Dermis blood vessel endothelial cell (primary cell): ENCODE measurements at regions not wholly inside any gene's neighbourhood (a gene's known extent, or its start where the extent isn't known, plus 50 kb on each side); places are given as distances from the start of the nearest gene placed in this dataset.
A peak's percentile ranks its signal among the peaks of the same experiment; 100 is the strongest.

Source experiments
- DNase-seq: peaks from one replicate; pipeline ENCODE4 v3.0.0; 2010

DNA sequence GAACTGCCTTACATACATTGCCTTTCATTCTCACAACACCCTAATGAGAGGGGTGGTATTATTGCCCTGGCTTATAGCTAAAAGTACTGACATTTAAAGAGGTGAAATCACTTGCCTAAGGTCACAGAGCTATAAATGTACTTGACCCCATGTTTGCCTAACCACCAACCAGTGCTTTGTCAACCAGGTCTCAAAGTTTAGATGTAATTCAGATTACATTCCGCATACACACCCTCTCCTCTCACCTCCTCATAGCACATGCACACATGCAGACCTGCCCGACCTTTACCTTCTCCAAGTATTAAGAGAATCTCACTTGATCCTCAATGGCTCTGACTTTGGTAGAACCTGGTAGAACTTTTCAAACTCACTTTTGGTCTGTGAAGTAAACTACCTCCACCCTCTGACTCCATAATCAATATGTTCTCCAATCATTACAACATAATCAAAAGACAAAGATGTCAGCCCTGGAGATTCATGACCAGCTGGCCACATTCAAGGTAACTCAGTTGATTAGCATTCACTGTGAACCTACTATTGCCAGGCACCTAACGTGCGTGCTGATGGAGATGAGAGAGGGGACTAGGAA, 63.2 kb upstream of the HES1 start:
- DNase-seq = no peak

DNA sequence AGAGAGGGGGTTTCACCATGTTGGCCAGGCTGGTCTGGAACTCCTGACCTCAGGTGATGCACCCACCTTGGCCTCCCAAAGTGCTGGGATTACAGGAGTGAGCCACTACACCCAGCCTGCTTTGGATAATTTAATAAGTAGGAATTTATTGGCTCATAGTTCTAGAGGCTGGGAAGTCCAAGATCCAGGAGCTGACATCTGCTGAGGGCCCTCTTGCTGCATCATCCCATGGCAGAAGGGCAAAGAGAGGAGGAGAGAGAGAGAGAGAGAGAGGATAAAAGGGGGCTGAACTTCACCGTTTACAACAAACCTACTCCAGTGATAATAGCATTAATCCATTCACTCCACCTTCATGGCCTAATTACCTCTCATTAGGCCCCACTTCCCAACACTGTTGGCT, 62.0 kb upstream of the HES1 start:
- DNase-seq = no peak

DNA sequence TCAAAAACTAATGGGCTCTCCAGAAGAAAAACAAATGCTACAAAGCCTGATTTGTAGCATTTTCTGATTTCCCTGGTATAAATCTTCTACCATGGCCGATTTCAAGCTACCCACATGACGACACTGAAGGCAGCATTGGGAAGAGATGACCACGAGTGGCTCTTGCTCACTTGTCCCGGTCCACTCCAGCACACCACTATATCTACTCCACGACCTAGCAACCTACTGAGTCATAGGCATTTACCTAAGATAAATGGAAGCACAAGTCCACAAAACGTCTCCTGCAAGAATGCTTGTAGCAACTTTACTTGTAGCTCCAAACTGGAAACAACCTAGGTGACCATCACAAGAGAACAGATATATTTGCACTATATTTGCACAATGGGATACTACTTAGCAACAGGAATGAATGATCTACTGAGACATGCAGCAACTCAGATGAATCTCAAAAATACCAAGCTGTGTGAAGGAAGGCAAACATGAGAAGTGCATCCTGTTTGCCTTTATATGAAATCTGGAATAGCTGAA, 60.8 kb upstream of the HES1 start:
- DNase-seq = no peak

DNA sequence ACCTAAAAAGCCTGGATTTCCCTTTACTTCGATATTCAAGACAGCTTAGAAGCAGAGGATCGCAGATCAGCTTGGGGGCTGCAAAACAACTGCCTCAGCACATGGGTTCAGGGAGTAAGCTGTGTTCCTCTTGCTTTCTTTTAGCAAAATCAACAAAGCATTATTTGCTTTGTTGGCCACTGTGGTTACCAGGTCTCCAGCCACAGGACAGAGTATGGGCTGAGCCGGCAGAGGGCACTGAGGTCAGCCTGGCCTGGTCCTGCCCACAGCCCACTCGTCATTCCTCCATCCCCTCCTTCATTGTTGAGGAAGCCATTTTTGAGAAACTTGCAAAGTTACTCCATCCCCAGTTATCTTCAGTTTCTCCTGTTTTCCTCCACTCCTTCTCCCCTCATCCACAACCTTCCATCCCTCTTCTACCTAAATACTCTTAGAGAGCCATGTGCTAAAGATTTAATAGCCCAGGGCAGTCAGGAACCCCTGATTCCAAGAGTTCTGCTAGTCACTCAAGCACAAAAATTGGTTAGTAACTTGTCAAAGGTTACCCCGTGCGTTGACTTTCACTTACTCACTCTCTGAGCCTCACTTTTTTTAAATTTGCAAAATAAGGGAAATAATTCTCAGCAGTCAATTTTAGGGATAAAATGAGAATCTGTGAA, 60.0 kb upstream of the HES1 start:
- peak; percentile 41 for DNase-seq

DNA sequence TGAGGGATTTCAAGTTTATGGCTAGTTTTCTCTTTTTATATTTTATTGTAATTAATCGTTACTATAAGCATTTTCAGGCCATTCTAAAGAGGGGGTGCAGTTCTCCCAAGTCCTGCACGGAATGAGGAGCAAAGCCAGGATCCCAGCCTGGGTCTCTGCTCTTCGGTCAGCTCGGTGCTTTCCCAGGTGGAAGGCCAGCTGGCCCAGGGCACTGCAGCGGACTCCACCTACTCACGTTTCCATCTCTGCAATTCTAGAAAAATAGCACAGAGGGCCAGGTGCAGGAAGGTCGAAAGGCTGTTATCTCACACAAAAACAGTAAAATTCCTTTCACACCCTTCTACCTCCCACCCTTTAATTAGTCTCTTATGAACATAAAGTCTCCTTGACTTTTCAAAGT, 59.5 kb upstream of the HES1 start:
- DNase-seq = no peak

DNA sequence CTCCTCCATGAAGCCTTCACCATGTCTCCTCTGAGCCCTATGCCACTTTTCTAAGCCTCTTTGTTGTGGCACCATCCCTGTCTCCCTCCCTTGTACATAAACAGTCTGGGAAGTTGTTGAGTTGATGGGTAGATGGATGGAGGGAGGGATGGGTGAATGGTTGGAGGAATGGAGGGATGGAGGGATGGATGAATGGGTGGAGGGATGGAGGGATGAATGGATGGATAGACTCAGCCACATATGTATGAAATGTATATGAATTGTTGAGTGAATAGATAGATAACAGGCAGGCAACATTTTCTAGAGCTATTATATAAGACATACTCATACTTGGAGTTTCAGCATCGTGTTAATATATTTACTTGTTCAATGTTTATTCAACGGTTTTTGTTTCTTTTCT, 58.3 kb upstream of the HES1 start:
- DNase-seq = no peak

DNA sequence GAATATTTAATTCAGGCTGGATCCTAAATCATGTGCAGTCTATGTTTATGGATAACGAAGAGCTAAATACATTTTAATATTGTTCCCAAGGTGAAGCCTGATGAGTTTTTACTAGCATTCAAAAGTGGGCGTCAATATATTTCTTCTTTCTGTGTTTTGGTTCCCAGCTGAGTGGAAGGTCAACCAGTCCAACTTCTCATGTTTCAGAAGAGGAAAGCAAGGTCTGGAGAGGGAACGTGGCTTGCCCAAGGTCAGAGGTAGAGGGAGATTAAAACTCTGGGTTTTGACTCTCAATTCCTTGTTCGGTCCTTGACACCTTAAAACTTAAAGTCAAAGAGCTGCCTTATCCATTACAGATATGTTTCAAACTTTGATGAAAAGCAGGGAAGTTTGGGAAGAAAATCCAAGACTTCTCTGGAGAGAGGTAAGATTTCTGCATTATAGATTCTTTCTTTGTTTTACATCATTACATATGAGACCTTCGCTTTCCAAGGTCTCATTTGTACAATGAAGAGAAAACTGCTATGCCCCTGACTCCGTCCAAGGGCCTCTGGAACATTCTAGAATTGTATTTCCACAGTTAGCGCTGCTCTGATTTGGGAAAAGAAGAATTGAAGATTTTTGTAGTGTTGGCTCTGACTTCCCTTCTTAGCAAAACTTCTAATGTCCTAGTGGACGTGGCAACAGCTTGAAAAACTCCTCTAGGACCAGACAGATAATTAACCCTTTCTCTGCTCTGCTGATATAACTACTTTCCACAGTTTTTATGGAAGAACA, 57.7 kb upstream of the HES1 start:
- DNase-seq = no peak

DNA sequence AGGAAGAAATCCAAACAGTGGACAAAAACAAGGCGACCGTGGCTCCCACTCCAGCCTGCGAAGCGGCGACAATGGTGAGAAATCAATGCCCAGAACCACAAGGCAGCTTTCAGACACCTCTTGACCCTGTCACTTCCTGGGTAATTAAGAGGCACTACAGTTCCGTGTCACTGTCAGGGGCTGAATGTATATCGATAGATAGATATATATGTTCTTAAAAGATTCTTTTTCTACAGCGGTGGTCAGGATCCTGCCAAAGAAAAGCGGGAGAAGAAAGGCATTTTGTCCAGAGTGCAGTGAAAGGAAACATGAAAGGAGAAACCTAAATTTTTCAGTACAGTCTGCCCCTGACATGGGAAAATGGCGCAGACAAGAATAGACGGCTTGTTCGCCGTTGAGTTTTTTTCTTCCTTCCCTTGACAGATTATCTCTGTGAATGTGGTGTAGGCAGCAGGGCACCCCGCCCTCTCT, 56.2 kb upstream of the HES1 start:
- no peak for DNase-seq

DNA sequence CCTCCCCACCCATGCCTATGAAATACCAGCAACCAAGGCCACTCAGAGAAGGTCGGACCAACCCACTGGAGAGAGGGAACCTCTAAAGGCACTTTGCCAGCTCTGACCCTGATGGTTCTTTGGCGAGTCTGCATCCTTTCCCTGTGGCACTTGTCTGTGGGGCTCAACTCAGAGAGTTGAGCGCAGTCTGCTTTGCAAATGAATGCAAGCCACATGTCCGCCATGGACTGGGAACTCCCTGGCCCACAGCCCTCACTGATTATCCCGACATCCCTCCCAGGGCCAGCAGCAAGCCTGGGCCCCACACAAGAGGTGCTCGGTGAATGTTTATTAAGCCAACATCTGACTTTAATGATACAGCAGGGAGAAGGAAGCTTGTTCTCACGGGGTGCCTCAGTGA, 55.5 kb upstream of the HES1 start:
- DNase-seq = no peak

DNA sequence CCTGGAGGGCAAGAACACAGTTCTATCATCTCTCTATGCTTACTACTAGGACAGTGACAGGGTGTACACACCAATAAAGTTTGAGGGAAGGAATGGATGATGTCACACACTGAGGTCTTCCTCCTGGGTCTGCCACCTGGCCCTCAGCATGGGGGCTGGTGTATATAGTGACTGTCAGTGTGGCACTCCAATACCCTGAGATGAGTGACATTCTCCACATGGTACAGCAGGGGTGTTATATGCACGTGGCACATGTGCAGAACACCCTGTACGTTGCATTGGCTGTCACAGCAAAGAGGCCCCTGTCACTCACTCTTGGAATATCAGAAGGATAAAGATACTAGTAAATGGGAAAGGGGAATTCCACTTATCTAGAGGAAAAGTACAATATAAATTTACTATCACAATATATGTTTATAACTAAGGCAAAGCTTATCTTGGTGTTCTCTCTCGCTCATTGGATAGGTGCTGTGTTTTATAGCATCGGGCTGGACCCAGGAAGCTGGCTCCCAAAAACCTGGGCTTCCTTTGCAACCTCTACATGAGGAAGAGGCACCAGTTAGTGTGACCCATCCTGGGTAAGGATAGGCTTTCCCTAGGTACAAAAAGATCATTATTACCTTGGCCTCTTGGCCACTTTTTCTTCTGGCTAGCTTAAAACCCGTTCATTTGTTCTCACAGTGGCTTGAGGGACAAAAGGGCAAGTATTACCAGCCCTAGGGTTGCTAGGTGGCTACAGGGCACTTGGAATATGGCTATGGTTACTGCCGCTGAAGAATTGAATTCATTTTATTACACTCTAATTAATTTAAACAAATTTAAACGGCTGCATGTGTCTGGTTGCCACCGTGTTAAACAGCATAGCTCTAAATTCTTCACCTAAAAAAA, 54.8 kb upstream of the HES1 start:
- DNase-seq = no peak

DNA sequence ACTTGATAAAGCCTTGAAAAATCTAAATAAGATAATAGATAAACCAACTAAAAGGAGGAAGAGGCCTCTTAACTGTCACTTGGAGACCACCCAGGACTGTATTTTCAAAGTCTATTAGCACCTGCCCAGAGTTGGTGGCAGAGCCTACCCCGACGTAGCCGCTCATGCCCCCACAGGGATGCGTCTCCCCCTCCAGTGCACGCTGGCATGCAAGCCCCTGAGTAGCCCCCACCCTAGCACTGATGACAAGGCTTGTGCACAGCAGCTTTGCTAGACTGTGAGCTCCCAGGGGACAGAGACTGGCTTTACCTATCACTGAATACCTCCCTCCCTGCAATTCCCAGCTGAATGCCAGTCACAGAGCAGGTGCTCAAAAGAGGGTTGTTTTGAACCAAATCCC, 54.1 kb upstream of the HES1 start:
- no peak for DNase-seq

DNA sequence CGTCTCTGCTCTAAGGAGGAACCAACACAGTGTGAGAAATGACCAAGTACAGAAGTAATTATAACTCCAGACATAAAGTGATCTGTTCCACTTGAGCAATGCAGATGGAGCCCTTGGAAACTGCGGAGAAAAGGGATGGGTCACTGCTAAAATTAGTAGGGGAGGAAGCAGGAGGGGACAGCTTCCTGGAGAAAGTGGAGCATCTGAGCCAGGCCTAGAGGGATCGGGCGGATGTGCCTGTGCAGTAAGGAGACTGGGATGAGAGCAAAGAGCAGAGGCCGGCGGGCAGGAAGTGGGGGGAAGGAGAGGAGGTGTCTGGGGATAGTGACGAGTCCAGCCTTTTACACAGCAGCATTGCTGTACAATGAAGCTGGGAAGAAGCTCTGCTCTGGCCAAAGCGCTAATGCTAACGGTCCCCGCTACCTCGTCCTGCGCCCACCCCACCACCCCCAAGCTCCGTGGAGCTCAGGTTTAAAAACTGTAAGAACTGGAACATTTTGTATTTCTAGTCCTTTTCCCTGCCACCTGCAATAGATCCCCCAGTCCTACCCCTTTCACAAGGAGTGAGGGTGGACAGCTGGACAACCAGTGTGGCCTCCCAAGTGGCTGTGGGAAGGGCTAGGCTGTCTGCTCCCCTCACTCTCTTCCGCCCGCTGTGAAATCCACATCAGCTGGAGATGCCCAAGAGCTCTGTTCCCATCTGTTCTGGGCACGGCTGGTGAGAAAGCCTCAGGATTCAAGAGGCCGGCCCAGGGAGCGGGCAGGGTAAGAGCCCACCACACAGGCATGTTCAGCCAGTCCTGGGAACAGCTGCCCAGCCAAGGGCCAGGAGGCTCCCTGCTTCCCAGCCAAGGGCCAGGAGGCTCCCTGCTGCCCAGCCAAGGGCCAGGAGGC, 53.0 kb upstream of the HES1 start:
- peak; percentile 51 for DNase-seq

DNA sequence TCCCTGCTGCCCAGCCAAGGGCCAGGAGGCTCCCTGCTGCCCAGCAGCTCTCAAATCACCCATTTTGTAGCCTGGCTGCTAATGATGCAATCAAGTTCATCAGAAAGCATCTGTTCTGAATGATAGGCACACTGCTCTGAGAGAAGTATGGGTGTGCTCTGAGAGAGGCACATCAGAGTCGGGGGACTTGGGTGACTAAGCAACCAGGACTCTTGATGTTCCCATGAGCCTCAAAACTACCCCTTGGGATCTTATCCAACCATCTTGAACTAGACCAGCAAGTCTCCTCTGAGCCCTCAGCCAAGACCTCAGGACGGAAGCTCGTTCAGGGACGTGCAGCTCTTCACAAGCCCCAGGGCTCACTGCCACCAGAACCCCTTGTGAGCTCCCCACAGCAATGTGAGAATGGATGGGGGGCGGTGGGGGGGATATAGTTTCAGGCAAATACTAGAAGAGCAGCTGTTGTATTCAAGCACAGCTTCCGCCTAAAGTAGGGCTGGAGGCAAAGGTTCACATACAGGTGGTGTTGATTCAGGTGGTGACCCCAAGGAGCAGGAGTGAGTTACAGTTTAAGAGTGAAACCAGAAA, 52.2 kb upstream of the HES1 start:
- no peak for DNase-seq

DNA sequence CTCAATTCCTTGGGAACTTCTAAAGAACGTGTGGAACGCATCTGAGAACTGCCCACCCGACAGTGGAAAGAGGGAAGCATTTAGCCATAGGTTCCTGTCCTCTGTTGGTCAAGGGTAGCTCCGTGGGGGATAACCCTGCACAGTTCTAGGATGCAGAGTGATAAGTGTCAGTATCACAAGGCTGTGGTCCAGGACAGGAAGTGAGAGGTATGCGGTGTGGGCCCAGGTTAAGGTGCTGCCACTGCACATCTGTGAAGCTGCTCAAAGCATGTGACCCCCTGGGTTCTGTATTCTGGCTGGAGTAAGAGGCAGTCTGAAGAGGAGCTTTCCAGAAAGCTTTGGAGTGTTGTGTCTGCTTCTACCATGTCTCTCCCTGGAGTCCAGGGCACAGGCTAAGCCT, 51.7 kb upstream of the HES1 start:
- DNase-seq = no peak
